ENCODE measurements at regions not wholly inside any gene's neighbourhood (a gene's known extent, or its start where the extent isn't known, plus 50 kb on each side); places are given as distances from the start of the nearest gene placed in this dataset.

GRCh38 chr17:17425005-17425404 is 51.8 kb upstream of the MED9 start:
- TF ChIP-seq YY1 (IDR thresholded peaks at IDR 0.05; ENCODE audit: insufficient read depth, insufficient read length) = no peak
- TF ChIP-seq SUZ12 (IDR thresholded peaks at IDR 0.05; ENCODE audit: extremely low read depth, insufficient read depth, insufficient read length) = no peak
